NCI-H187 (cell line): ENCODE measurements at regions not wholly inside any gene's neighbourhood (a gene's known extent, or its start where the extent isn't known, plus 50 kb on each side); places are given as distances from the start of the nearest gene placed in this dataset.
"Not testable (repeated sequence)": the region's sequence is repeated elsewhere in the genome, so short reads cannot be mapped to it uniquely, and the experiment has no call there.

Source experiments
- DNase-seq, 2 experiments: peaks; one replicate each; lab custom pipeline; 2025; lab: John Stamatoyannopoulos, UW

DNA sequence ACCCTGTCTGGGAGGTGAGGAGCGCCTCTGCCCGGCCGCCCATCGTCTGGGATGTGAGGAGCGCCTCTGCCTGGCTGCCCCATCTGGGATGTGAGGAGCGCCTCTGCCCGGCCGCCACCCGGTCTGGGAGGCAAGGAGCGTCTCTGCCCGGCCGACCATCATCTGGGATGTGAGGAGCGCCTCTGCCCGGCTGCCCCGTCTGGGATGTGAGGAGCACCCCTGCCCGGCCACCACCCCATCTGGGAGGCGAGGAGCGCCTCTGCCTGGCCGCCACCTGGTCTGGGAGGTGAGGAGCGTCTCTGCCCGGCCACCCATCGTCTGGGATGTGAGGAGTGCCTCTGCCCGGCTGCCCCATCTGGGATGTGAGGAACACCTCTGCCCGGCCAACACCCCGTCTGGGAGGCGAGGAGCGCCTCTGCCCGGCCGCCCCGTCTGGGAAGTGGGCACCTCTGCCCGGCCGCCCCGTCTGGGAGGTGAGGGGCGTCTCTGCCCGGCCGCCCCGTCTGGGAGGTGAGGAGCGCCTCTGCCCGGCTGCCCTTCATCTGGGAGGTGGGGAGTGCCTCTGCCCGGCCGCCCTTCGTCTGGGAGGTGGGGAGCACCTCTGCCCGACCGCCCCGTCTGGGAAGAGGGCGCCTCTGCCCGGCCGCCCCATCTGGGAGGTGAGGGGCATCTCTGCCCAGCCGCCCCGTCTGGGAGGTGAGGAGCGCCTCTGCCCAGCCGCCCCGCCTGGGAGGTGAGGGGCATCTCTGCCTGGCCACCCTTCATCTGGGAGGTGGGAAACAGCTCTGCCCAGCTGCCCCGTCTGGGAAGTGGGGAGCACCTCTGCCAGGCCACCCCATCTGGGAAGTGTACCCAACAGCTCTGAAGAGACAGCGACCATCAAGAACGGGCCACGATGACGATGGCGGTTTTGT is 399.7 kb downstream of the CAAP1 start:
- not testable (repeated sequence) for DNase-seq

GRCh38 chr9:26491922-26492607 is 400.5 kb downstream of the CAAP1 start:
- not testable (repeated sequence) for DNase-seq

GRCh38 chr9:26483991-26484390 is 408.6 kb downstream of the CAAP1 start:
- no peak for DNase-seq

DNA sequence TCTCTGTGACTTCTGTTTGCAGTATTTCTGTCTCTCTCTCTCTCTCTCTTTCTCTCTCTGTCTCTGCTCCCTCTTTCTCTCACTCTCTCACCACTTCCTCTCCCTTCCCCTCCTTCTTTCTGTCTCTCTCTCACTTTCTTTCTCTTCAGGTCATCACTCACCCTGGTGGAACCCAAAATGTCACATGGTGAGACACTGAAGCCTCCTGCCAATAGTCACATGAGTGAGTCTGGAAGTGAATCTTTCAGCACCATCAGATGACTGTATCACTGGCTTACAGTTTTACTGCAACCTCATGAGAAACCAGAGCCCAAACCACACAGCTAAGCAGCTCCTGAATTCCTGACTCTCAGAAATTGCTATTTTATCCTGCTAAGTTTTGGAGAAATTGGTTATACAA is 414.6 kb downstream of the CAAP1 start:
- no peak for DNase-seq

DNA sequence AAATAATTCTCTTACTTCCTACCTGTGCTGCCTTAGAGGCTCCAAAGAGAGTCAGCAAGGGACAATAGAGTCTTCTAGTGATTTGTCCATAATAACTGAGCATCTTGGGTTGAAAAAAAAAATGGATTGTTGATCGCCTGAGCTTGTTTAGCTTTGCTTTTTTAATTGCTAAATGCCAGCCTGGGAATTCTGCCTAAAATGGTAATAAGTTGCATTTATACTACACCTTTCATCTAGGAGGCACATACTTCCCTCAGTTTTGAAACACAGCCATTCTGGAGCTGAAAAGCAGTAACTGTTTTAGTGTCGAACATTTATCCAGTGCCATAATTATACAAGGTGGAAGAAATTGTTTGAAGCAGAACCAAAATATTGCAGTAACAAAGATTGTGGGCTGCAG is 421.3 kb downstream of the CAAP1 start:
- DNase-seq, result no peak

GRCh38 chr9:26470284-26470683 is 422.3 kb downstream of the CAAP1 start:
- DNase-seq, result no peak

DNA sequence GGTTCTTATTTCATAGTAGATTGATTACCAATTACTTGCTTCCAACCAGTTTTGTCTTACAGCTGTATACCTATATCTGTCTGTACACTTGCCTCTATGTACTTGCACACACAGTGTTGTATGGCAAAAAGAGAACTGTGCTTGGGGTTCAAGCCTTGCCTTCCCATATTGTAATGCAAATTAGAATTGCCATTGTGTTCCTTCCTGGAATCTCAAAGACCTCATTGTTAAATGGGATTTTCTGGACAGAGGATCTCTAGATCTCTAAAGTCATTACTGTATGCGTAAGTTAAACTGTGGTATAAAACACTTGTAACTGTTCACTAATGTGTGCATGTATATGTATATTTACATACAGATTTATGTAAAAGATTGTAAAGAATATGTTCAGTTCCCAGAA is 428.8 kb downstream of the CAAP1 start:
- DNase-seq, result no peak

DNA sequence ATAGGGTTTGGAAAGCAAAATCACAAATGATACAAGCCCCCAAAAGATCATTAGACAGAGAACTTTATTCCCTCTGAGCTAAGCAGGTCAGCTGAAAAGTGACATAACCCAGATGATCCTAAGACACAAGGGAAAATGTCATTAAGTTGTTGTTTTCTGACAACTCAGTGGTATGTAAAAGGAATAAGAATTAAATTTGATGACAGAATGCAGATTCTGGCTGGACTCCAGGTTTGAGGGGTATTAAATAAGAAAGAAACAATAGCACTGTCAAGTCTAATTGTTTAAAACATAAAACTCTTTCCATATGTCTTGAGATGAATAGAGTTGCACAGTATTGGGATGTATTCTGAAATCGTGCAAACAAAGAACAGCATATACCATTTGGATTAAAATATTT is 429.9 kb downstream of the CAAP1 start:
- DNase-seq, result no peak

GRCh38 chr9:26462213-26462612 is 430.4 kb downstream of the CAAP1 start:
- DNase-seq, result no peak

DNA sequence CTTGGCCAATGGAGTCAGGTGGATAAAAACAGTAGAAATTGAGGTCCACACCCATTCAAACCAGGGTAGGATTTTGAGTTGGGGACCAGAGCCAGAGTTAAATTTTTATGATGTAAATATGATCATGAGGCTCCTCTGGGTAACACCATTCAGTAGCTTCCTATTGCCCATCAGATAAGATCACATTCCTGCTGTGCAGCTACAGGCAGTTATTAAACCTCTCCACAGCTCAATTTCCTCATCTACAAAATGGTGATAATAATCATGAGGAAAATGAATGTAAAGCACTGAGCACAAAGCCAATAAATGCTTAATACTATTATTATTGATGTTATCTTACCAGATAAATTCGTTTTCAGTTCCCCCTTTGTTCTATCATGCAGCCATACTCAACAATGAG is 432.0 kb downstream of the CAAP1 start:
- DNase-seq, result no peak

- DNase-seq, result no peak
Observed at GRCh38 chr9:26459959-26460358, 432.6 kb downstream of the CAAP1 start.

- no peak for DNase-seq
Observed at GRCh38 chr9:26458054-26458453, 434.5 kb downstream of the CAAP1 start.

DNA sequence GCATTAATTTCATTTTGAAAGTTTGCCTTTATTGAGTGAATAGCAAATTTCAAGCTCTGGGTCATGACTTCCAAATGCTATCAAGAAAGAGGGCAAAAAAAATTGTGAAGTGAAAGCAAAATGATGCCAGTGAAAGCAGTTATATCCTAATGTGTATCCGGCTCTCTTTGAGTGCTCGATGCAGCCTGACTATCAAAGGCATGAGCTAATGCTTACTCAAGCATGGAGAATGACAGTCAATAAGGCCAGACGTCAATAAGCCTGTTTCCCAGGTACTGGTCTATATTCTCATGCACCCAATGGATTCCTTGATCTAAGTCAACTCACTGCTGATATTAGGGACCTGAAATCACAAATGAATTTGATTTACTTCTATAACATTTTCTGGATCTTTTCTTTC is 435.5 kb downstream of the CAAP1 start:
- no peak for DNase-seq

GRCh38 chr9:26439061-26439624 is 453.5 kb downstream of the CAAP1 start:
- no peak for DNase-seq

GRCh38 chr9:26437056-26437711 is 455.4 kb downstream of the CAAP1 start:
- no peak for DNase-seq

DNA sequence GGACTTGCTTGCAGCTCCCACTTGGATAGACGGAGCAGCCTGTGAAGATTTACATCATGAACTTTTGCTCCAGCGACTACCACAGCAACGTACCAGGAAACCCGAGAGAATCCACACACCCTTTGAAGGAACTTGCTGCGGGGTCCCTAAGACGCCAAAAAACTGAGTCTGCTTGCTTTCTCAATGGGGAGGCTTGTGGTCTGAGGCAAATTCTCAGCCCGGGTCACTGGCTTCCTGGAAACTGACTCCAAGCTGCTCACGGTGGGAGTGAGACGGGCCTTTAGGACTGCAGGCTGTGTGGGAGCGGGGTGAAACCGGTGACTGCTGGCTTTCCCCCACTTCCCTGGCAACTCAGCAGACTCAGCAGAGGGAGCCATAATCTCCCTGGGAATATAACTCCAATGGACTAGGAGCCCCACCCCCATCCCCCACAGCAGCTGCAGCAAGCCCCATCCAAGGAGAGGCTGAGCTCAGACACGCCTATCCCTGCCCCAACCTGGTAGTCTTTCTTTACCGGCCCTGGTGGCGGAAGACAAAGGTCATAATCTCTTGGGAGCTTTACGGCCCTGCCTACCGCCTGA is 466.0 kb downstream of the CAAP1 start:
- no peak for DNase-seq

DNA sequence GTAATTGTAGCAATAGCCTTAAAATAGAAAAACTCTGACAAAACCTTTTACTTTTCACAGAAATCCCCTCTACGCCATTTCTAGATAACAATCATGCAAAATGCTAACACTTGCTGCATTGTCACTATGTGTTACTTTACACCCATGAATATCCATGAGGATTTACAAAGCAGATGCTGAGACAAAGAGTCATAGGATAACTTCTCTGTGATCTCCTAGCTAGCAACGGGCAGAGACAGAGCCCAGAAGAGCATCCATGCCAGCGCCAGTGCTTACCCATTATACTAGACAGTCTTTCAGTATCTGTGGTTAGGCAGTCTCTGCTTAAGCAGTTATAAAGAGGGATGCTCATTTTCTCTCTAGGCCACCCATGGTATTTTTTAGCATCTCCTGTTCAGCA is 474.1 kb downstream of the CAAP1 start:
- no peak for DNase-seq

GRCh38 chr9:26415528-26415927 is 477.1 kb downstream of the CAAP1 start:
- DNase-seq, result no peak

DNA sequence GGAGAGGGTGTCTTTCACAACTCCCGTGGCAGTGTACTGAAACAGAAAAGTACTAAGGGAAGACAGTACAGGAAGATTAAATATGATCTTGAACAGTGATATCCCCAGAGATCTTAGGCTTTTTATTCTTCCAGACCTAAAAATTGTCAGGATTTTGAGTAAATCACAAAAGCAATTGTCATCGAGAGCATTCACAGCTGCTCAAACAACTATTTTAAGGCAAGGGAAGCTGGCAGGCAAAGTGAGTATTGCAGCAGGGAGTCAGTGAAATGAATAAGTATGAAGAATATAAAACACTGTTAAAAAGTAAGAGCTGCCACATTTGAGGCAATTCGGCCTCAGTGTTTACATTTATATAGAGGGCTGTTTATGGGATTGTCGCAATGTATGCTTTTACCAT is 479.0 kb downstream of the CAAP1 start:
- no peak for DNase-seq

DNA sequence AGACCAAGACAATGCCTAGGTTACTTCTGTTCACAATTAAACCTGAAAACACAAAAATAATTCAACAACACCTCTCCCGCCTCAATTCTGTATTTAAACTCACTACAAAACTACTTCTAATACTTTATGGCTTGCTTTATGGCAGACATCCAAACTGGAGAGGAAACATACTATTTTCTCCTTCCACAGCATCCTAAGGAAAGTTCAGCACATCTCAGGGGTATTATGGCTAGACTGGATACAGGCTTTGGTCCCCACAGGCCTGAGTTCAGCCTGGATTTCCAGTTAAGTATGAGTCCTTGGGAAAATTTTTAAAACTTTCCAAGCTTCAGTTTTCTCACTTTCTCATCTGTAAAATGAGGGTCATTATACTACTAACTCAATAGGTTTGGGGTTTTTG is 480.2 kb downstream of the CAAP1 start:
- DNase-seq, result no peak

DNA sequence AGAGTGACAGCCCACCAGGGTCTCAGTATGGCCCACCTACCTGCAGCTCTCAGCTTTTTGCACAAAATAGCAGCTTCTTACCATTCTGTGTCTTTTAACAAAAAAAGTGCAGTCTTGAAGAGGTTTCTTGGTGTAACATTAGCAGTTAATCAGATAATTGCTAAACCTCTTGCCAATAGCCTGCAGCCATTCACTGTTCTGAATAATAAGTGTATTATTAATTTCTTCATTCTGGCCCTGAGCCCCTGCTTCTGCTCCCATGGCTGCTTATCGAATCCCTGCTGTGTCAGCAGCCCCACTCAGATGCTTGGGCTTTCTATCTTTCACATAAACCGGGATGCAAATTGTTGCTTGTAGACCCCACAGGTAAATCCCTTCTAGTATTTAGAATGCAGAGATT is 485.9 kb downstream of the CAAP1 start:
- DNase-seq, result no peak

DNA sequence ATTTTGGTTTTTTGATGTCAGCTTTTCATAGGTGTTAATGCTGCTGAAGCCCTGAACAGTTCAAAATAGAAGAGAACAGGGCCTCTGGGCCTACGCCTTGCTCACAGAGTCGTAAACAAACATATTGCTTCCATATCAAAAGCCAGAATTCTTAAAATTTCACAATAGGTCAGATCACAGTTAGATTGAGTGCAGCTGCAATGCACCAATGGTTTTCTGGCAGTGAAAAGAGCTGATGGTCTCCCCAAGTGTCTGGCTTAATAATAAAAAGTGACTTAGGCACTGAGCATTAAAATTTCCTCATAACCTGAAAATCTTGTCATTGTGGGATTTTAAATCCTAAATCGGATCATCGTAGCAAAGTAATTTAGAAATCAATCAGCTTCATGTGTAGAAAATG is 493.0 kb downstream of the CAAP1 start:
- no peak for DNase-seq
